ENCODE measurements at regions not wholly inside any gene's neighbourhood (a gene's known extent, or its start where the extent isn't known, plus 50 kb on each side); places are given as distances from the start of the nearest gene placed in this dataset.
"Not testable (repeated sequence)": the region's sequence is repeated elsewhere in the genome, so short reads cannot be mapped to it uniquely, and the experiment has no call there.

GRCh38 chr2:65939687-65940086 lies 495.2 kb upstream of the MEIS1 start:
- H3K4me3 ChIP-seq (ENCODE audit: low read depth in 1 of 2, low read length in 2 of 2), result no peak overlapping the region
- H3K9ac ChIP-seq (ENCODE audit: low read length), result no peak overlapping the region
- H3K27ac ChIP-seq (ENCODE audit: low read depth, low read length), result no peak overlapping the region
- H3K9me3 ChIP-seq (ENCODE audit: low read length), result no peaks in the 10 kb centered on the region
- no peaks in the 10 kb centered on the region for H3K36me3 ChIP-seq (ENCODE audit: insufficient read depth, low read length)
- no peaks in the 10 kb centered on the region for H3K4me1 ChIP-seq (ENCODE audit: insufficient read depth, low read length)
- H3K27me3 ChIP-seq (ENCODE audit: control insufficient read depth in 1 of 2, insufficient read depth in 2 of 2, low read length in 2 of 2), result no peaks in the 10 kb centered on the region

GRCh38 chr2:65937379-65938160 lies 497.4 kb upstream of the MEIS1 start:
- H3K4me3 ChIP-seq (ENCODE audit: low read depth in 1 of 2, low read length in 2 of 2), result no peak overlapping the region
- H3K9me3 ChIP-seq (ENCODE audit: low read length), result no peaks in the 10 kb centered on the region
- no peak overlapping the region for H3K9ac ChIP-seq (ENCODE audit: low read length)
- H3K27ac ChIP-seq (ENCODE audit: low read depth, low read length), result no peak overlapping the region
- no peaks in the 10 kb centered on the region for H3K36me3 ChIP-seq (ENCODE audit: insufficient read depth, low read length)
- H3K27me3 ChIP-seq (ENCODE audit: control insufficient read depth in 1 of 2, insufficient read depth in 2 of 2, low read length in 2 of 2), result no peaks in the 10 kb centered on the region
- no peaks in the 10 kb centered on the region for H3K4me1 ChIP-seq (ENCODE audit: insufficient read depth, low read length)

GRCh38 chr2:65934992-65935629 lies 499.8 kb upstream of the MEIS1 start:
- Histone ChIP-seq H3K27ac (ENCODE audit: low read depth, low read length) (no peak overlapping the region), H3K4me1 (ENCODE audit: insufficient read depth, low read length) (no peaks in the 10 kb centered on the region), H3K9me3 (ENCODE audit: low read length) (no peaks in the 10 kb centered on the region), H3K36me3 (ENCODE audit: insufficient read depth, low read length) (no peaks in the 10 kb centered on the region), H3K27me3 (ENCODE audit: control insufficient read depth in 1 of 2, insufficient read depth in 2 of 2, low read length in 2 of 2) (no peaks in the 10 kb centered on the region), H3K9ac (ENCODE audit: low read length) (no peak overlapping the region), H3K4me3 (ENCODE audit: low read depth in 1 of 2, low read length in 2 of 2) (no peak overlapping the region)

GRCh38 chr2:65932571-65932970 lies 500.2 kb upstream of the SPRED2 start:
- Histone ChIP-seq H3K4me3 (ENCODE audit: low read depth in 1 of 2, low read length in 2 of 2) (no peak overlapping the region), H3K27ac (ENCODE audit: low read depth, low read length) (no peak overlapping the region), H3K9me3 (ENCODE audit: low read length) (no peaks in the 10 kb centered on the region), H3K36me3 (ENCODE audit: insufficient read depth, low read length) (no peaks in the 10 kb centered on the region), H3K27me3 (ENCODE audit: control insufficient read depth in 1 of 2, insufficient read depth in 2 of 2, low read length in 2 of 2) (no peaks in the 10 kb centered on the region), H3K9ac (ENCODE audit: low read length) (no peak overlapping the region), H3K4me1 (ENCODE audit: insufficient read depth, low read length) (no peaks in the 10 kb centered on the region)

DNA sequence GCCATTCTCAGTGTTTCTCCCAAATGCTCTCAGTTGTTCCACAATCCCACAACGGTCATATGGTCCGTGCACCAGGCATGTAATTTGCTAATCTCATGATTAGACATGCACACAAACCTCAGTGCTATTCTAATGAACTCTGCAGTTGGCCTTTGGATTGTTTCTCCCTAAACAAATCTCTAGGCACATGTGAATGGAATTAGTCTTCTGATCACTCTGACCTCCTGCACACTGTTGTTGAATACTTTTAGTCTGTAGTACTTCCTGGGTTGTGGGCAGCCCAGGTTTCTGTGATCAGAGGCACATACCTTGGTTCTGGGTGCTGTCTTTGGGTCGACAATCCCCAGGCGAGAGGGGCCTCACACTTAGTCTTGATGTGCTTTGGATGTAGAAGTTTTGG lies 498.7 kb upstream of the SPRED2 start:
- H3K9me3 ChIP-seq (ENCODE audit: low read length), result no peaks in the 10 kb centered on the region
- H3K36me3 ChIP-seq (ENCODE audit: insufficient read depth, low read length), result no peaks in the 10 kb centered on the region
- H3K9ac ChIP-seq (ENCODE audit: low read length), result no peak overlapping the region
- no peak overlapping the region for H3K27ac ChIP-seq (ENCODE audit: low read depth, low read length)
- no peaks in the 10 kb centered on the region for H3K4me1 ChIP-seq (ENCODE audit: insufficient read depth, low read length)
- no peaks in the 10 kb centered on the region for H3K27me3 ChIP-seq (ENCODE audit: control insufficient read depth in 1 of 2, insufficient read depth in 2 of 2, low read length in 2 of 2)
- H3K4me3 ChIP-seq (ENCODE audit: low read depth in 1 of 2, low read length in 2 of 2), result no peak overlapping the region

DNA sequence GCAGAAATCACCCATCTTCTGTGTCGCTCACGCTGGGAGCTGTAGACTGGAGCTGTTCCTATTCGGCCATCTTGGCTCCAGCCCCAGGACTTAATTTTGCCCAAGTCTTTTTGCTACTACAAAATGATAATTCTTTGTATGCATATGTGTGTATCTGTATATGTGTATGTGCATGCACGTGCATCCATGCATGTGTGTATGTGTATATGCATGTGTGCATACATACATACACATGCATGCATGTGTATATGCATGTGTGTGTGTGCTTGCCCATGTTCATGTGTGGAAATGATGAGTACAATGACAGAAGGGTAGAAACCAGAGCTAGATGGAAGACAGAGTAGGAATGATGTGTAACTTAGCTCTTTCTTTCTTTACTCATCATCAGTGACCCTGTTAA lies 497.9 kb upstream of the SPRED2 start:
- Histone ChIP-seq H3K36me3 (ENCODE audit: insufficient read depth, low read length) (no peaks in the 10 kb centered on the region), H3K4me3 (ENCODE audit: low read depth in 1 of 2, low read length in 2 of 2) (no peak overlapping the region), H3K27me3 (ENCODE audit: control insufficient read depth in 1 of 2, insufficient read depth in 2 of 2, low read length in 2 of 2) (no peaks in the 10 kb centered on the region), H3K9me3 (ENCODE audit: low read length) (no peaks in the 10 kb centered on the region), H3K9ac (ENCODE audit: low read length) (no peak overlapping the region), H3K27ac (ENCODE audit: low read depth, low read length) (no peak overlapping the region), H3K4me1 (ENCODE audit: insufficient read depth, low read length) (no peaks in the 10 kb centered on the region)

GRCh38 chr2:65929664-65930063 lies 497.3 kb upstream of the SPRED2 start:
- H3K4me3 ChIP-seq (ENCODE audit: low read depth in 1 of 2, low read length in 2 of 2); H3K4me1 ChIP-seq (ENCODE audit: insufficient read depth, low read length); H3K27ac ChIP-seq (ENCODE audit: low read depth, low read length); H3K27me3 ChIP-seq (ENCODE audit: control insufficient read depth in 1 of 2, insufficient read depth in 2 of 2, low read length in 2 of 2); H3K9me3 ChIP-seq (ENCODE audit: low read length); H3K9ac ChIP-seq (ENCODE audit: low read length); H3K36me3 ChIP-seq (ENCODE audit: insufficient read depth, low read length): not testable (repeated sequence)

- Histone ChIP-seq H3K9me3 (ENCODE audit: low read length) (no peaks in the 10 kb centered on the region), H3K4me1 (ENCODE audit: insufficient read depth, low read length) (peaks cover 18% of the 10 kb centered on the region), H3K27ac (ENCODE audit: low read depth, low read length) (no peak overlapping the region), H3K36me3 (ENCODE audit: insufficient read depth, low read length) (no peaks in the 10 kb centered on the region), H3K4me3 (ENCODE audit: low read depth in 1 of 2, low read length in 2 of 2) (no peak overlapping the region), H3K27me3 (ENCODE audit: control insufficient read depth in 1 of 2, insufficient read depth in 2 of 2, low read length in 2 of 2) (no peaks in the 10 kb centered on the region), H3K9ac (ENCODE audit: low read length) (no peak overlapping the region)
Observed at GRCh38 chr2:65922794-65923193, 490.4 kb upstream of the SPRED2 start.

GRCh38 chr2:65922030-65922429 lies 489.6 kb upstream of the SPRED2 start:
- Histone ChIP-seq H3K27me3 (ENCODE audit: control insufficient read depth in 1 of 2, insufficient read depth in 2 of 2, low read length in 2 of 2) (no peaks in the 10 kb centered on the region), H3K4me3 (ENCODE audit: low read depth in 1 of 2, low read length in 2 of 2) (no peak overlapping the region), H3K4me1 (ENCODE audit: insufficient read depth, low read length) (peaks cover 24% of the 10 kb centered on the region), H3K27ac (ENCODE audit: low read depth, low read length) (no peak overlapping the region), H3K9ac (ENCODE audit: low read length) (no peak overlapping the region), H3K36me3 (ENCODE audit: insufficient read depth, low read length) (no peaks in the 10 kb centered on the region), H3K9me3 (ENCODE audit: low read length) (no peaks in the 10 kb centered on the region)

- no peak overlapping the region for H3K27ac ChIP-seq (ENCODE audit: low read depth, low read length)
- no peaks in the 10 kb centered on the region for H3K27me3 ChIP-seq (ENCODE audit: control insufficient read depth in 1 of 2, insufficient read depth in 2 of 2, low read length in 2 of 2)
- H3K9ac ChIP-seq (ENCODE audit: low read length), result no peak overlapping the region
- no peaks in the 10 kb centered on the region for H3K9me3 ChIP-seq (ENCODE audit: low read length)
- H3K36me3 ChIP-seq (ENCODE audit: insufficient read depth, low read length), result no peaks in the 10 kb centered on the region
- no peak overlapping the region for H3K4me3 ChIP-seq (ENCODE audit: low read depth in 1 of 2, low read length in 2 of 2)
- H3K4me1 ChIP-seq (ENCODE audit: insufficient read depth, low read length), result peaks cover 24% of the 10 kb centered on the region
Observed at GRCh38 chr2:65921116-65921515, 488.7 kb upstream of the SPRED2 start.

DNA sequence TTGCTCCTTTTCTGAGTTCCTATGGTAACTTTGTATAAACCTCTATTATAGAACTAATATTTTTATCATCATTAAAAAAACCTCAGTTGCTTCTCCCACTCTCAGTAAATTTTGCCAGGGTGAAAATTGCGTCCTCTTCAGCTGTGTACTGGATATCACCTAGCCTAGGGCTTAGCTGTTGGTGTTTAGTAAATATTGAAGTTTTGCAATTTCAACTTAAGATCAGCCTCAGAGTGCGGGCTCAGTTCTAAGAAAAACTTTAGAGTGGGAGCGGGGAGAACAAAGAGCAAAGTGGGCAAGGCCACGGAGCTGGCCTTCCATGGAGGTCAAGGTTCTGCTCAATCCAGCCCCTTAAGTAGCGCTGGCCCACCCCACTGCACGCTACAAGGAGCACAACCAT lies 488.3 kb upstream of the SPRED2 start:
- H3K4me1 ChIP-seq (ENCODE audit: insufficient read depth, low read length), result peaks cover 24% of the 10 kb centered on the region
- H3K4me3 ChIP-seq (ENCODE audit: low read depth in 1 of 2, low read length in 2 of 2), result no peak overlapping the region
- no peaks in the 10 kb centered on the region for H3K9me3 ChIP-seq (ENCODE audit: low read length)
- no peak overlapping the region for H3K27ac ChIP-seq (ENCODE audit: low read depth, low read length)
- no peaks in the 10 kb centered on the region for H3K27me3 ChIP-seq (ENCODE audit: control insufficient read depth in 1 of 2, insufficient read depth in 2 of 2, low read length in 2 of 2)
- no peaks in the 10 kb centered on the region for H3K36me3 ChIP-seq (ENCODE audit: insufficient read depth, low read length)
- H3K9ac ChIP-seq (ENCODE audit: low read length), result no peak overlapping the region

All from muscle layer of colon (tissue), 2 donors.